Ecto neural progenitor cell (in vitro differentiated cells): ENCODE measurements at regions not wholly inside any gene's neighbourhood (a gene's known extent, or its start where the extent isn't known, plus 50 kb on each side); places are given as distances from the start of the nearest gene placed in this dataset.

Experiments used
- DNase-seq: peaks from one replicate; pipeline ENCODE4 v3.0.0-alpha.2; 2018; ENCODE audit warnings: low spot score

GRCh38 chr7:41237956-41238355 is 464.9 kb downstream of the INHBA start:
- no peak for DNase-seq

DNA sequence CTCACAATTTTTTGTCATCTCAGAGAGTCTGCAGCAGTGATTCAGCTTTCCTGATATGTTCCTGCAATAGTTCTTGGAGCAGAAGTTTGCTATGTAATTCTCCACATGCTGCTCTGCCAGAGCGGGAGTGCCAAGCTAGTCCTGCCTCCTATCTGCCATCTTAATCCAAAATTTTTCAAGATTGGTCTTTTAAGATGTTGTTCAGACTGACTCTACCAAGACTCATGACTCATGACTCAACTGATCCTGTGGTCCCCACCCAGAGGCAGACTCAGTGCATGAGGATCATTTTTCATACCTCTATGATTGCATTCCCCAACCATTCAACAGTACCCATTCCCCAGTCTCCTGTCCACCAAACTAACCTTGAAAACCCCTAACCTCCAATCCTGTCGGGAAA is 470.8 kb downstream of the INHBA start:
- DNase-seq: no peak

DNA sequence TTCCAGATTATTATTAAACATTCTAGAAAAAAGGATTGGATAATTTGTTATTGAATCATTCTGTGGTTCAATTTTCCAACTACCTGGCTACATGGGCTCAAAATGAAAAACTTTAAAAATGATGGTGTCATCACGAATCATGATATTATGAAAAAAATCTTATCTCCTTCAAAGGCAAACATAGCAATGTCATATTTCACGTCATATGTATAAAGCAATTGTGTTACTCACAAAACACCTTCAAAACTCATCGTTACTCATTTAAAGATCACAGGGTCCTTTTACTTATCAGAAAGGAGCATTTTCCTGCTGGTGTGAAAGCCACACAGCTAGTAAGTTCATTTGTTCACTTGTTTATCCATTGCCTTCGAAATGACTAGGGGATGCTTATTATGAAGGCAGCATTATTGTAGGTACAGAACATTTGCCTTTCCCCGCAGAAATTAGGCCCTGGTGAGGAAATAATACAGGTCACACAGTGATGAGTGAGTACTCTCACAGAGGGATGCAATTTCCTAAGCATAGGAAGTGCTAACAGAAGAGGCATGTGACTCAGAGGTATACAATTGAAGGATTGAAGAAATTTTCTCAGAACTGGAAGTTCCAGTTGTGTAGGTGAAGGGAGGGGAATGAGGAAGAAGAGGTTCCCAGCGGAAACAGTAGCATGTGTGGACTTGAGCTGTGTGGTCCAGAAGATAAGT is 478.7 kb downstream of the INHBA start:
- DNase-seq: no peak

DNA sequence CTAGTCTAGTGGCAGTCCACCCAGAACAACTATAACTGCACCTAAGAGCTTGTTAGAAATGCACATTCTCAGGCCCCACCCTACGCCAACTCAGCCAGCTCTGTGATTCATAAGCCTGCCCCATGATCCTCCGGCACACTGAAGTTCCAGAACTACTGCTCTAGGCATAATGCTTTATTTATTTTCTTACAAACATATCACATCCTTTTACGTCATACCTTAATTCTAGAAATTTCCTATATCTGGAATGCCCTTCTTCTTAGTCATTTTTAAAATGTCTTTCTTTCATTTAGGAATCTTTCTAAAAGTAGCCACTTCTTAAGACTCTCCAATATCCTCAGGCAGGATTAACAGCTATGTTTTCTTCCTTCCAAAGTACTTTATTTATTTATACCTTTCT is 480.1 kb downstream of the INHBA start:
- no peak for DNase-seq

DNA sequence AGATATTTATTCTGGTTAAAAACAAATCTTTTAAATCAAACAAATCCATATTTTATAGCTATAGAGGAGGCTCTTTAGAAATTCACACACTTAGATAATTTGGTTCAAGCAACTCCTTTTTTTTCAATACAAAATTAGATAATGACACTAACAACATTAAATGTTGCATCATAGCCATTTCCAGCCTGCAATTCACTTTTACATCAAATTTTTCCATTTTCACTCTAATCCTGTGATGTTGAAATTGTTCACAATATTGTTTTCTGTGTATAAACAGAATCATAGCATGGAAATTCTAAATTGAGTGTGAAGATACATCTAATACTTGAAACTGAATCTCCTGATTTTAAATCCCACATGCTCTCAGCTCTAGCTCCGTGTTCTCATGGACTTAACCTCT is 482.6 kb downstream of the INHBA start:
- DNase-seq: no peak

GRCh38 chr7:41219276-41219675 is 483.6 kb downstream of the INHBA start:
- DNase-seq: no peak

- no peak for DNase-seq
Observed at GRCh38 chr7:41217306-41217705, 485.6 kb downstream of the INHBA start.

- DNase-seq: no peak
Observed at GRCh38 chr7:41207141-41207540, 495.7 kb downstream of the INHBA start.

- no peak for DNase-seq
Observed at GRCh38 chr7:41206267-41206666, 496.6 kb downstream of the INHBA start.

DNA sequence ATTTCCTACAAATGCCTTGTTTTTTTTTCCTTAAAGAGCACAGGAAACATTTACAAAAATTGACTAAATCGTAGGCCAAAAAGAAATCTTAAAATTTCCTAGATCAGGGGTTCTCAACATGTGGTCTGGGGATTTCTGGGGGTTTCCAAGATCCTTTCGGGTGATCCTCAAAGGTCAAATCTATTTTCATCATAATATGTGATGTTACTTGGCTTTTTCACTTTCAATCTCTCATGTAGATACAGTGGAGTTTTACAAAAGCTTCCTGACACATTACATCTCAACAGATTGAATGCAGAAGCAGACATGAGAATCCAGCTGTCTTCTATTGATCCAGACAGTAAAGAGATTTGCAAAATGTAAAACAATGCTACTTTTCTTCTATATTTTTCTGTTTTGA is 497.3 kb downstream of the INHBA start:
- no peak for DNase-seq

GRCh38 chr7:41203542-41203941 is 499.3 kb downstream of the INHBA start:
- DNase-seq: no peak

DNA sequence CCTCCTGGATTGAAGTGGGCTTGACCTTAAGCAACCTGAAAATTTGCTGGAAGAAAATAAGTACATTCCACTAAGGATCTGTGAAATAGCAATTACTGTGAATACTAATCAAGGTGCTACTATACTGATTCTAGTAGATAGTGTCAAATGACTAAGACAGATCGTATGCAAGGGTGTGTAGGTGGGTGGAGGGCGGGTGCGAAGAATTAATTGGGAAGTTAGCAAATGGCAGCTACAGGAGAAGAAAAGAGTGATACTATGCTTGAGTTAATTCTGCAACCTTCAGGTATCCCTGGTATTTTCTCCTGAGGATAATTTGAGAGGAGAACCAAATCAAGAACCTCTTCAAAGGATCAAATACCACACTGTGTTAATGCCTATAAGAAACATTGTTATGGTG is 501.9 kb downstream of the INHBA start:
- DNase-seq: no peak

DNA sequence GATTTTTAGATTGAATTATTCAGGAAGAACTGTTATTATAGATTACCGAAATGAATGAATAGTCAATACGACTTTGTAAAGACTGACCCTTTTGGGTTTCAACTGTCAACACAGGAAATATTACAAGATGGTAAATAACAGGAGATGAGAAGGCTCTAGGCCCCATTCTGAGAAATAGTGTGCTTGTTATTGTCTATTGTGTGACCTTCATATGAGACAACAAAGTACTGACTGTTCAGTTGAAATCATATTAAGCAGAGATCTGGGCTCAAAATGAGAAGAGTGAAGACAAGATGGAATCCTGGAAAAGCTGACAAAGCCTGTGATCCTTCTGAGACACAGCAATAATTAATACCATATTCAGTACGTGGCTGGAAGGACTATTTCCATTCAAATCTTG is 503.8 kb downstream of the INHBA start:
- no peak for DNase-seq

DNA sequence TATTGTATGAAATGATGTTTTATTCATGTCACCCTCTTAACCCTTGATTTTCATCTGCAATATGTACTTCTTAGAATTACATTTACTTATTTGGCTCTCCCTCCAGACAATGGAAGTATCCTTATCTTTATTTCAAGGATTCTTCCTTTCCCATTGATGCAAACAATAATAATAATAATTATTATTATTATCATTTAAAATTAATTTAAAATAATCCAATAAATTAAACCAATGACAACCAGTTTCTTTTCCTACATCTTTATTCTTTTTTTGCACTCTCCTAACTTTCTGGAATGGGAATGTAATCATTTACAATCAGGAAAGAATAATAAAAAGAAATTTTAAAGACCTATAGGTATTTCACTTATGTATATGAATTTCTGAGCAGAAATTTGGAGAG is 504.4 kb downstream of the INHBA start:
- no peak for DNase-seq

DNA sequence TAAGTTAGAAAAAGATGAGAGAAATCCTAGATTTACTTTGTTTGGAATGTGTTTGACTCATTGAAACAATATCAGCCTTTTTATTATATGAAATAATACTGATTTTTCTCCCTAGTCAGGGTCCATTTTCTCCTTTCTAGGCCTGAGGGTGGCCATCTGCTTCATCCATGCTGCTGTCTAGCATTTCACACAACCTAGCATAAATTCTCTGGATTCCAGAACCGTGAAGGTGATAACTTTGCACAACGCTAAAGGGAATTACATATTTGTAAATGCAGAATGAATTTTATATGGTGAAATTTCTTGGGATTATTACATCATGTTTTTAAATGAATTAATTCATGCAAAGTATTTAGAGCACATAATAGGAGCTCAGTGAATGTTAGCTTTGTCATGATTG is 505.1 kb downstream of the INHBA start:
- no peak for DNase-seq

- no peak for DNase-seq
Observed at GRCh38 chr7:41193738-41194282, 509.1 kb downstream of the INHBA start.

- no peak for DNase-seq
Observed at GRCh38 chr7:41190581-41190980, 512.3 kb downstream of the INHBA start.

DNA sequence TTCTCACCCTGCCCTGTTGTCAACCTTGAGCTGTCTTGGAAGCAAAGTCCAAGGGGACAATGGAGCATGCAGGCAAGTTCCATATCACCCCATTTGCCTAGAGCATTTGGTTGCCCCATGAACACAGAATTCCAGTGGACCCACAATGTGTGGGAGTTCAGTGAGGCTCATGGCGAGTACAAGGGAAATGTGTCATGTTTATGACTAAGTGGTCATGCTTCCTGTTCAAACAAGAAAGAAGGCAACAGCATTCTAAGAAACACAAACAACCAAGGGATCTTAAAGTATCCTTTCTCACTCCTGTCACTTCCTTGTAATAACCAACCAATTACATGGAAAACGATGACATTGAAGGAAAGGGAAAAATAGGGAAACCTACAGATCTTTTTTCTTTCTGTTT is 513.0 kb downstream of the INHBA start:
- no peak for DNase-seq

- no peak for DNase-seq
Observed at GRCh38 chr7:41188163-41189130, 514.4 kb downstream of the INHBA start.

GRCh38 chr7:41187322-41187721 is 515.6 kb downstream of the INHBA start:
- no peak for DNase-seq

DNA sequence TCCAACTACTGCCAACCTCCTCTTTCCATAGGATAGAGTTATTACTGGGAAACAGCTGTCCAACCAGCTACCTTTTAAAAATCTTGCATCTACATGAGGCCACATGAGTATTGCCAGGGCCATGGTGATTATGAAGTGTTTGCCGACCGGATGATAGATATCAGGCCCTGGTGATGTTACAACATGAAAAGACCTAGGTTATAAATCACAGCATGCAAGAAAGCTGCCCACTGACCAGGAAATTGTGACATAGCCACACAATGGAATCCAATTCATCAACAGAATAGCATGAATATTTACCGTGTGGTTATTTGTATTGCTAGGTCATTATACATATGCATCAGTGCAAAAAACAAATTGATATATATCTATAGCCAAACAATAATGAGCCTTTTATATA is 517.0 kb downstream of the INHBA start:
- DNase-seq: no peak

DNA sequence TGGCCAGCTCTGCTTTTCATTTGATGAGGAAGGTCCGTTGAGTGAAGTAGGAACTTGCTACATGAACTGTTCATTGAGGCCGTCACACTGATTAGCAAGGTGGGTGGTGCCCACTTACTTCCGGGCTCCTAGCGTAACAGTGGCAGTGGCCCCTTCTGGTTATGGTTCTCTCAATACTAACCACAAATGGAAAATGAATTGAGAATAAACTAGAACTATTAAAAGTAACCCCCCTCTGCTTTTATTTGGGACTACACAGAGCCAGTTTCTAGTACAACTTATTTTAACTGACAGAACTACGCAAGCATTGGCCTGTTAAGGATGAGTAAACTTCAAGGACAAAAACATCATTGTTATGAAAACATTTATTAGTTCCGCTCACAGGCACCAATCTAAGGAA is 519.1 kb downstream of the INHBA start:
- DNase-seq: no peak

- no peak for DNase-seq
Observed at GRCh38 chr7:41182782-41183181, 520.1 kb downstream of the INHBA start.
